ENCODE measurements at regions not wholly inside any gene's neighbourhood (a gene's known extent, or its start where the extent isn't known, plus 50 kb on each side); places are given as distances from the start of the nearest gene placed in this dataset.

DNA sequence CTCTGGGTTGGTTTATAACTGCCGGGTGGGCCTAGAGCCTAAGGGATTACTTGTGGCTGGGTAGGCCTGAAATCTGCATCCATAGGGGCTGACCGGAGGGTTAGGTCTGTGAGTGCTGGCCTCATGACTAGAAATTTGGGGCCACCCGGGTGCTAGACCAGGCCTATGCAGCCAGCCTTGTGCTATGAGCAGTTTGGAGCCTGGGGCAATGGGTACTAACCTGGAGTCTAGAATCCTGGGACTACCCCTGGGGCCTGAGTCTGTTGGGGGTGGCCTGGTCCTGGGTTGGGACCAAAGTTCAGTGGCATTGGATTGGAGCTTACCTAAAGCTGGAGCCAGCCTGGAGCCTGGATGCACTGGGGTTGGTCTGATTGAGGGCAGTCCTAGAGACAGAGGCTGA lies 995.2 kb downstream of the ANKRD7 start:
- H3K9me3 Mint-ChIP-seq (ENCODE audit: low read depth): no peaks in the 10 kb centered on the region
- H3K27ac Mint-ChIP-seq: no peak overlapping the region
- no peaks in the 10 kb centered on the region for H3K36me3 Mint-ChIP-seq (ENCODE audit: insufficient read depth)
- no peaks in the 10 kb centered on the region for H3K27me3 Mint-ChIP-seq
- TF ChIP-seq, protein P1, sequence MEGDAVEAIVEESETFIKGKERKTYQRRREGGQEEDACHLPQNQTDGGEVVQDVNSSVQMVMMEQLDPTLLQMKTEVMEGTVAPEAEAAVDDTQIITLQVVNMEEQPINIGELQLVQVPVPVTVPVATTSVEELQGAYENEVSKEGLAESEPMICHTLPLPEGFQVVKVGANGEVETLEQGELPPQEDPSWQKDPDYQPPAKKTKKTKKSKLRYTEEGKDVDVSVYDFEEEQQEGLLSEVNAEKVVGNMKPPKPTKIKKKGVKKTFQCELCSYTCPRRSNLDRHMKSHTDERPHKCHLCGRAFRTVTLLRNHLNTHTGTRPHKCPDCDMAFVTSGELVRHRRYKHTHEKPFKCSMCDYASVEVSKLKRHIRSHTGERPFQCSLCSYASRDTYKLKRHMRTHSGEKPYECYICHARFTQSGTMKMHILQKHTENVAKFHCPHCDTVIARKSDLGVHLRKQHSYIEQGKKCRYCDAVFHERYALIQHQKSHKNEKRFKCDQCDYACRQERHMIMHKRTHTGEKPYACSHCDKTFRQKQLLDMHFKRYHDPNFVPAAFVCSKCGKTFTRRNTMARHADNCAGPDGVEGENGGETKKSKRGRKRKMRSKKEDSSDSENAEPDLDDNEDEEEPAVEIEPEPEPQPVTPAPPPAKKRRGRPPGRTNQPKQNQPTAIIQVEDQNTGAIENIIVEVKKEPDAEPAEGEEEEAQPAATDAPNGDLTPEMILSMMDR (IDR thresholded peaks at IDR 0.05; ENCODE audit: unreplicated experiment): no peak
- H3K4me1 Mint-ChIP-seq (ENCODE audit: low read depth): no peaks in the 10 kb centered on the region
- DNase-seq (ENCODE audit: low spot score, unreplicated experiment): no peak
- no peak overlapping the region for H3K4me3 Mint-ChIP-seq (ENCODE audit: low read depth)

DNA sequence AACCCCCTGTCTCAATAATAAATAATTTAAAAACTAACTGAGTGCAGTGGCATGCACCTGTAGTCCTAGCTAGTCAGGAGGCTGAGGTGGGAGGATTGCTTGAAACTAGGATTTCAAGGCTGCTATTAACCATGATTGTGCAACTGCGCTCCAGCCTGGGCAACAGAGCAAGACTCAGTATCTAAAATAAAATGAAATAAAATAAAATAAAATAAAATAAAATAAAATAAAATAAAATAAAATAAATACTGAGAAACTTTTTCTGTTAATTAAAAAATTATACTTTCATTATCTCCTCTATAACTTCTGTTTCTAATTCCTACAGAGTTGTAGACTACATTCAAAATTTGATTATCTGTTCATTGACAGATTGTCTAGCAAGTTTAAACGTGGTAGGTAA lies 999.4 kb downstream of the ANKRD7 start:
- Mint-ChIP-seq H3K27me3 (no peaks in the 10 kb centered on the region), H3K27ac (no peak overlapping the region), H3K9me3 (ENCODE audit: low read depth) (peaks cover 3% of the 10 kb centered on the region), H3K36me3 (ENCODE audit: insufficient read depth) (no peaks in the 10 kb centered on the region), H3K4me1 (ENCODE audit: low read depth) (no peaks in the 10 kb centered on the region), H3K4me3 (ENCODE audit: low read depth) (no peak overlapping the region)
- no peak for DNase-seq (ENCODE audit: low spot score, unreplicated experiment)
- TF ChIP-seq, protein P1 (IDR thresholded peaks at IDR 0.05; ENCODE audit: unreplicated experiment): no peak

DNA sequence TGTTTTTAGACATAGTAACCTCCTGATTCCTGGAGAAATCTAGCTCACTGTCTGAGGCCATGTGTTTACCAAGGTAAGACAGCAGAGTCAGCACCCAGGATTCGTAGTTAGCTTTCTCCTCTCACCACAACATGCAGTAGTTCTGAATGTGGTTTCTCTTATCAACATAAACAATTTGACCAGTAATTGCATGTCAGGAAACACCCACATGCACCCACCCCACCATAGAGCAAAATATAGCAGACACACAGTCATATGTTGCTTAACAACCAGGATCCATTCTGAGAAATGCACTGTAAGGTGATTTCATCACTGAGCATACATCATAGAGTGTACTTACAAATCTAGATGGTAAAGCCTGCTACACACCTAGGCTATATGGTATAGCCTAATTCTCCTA lies 1004.0 kb downstream of the ANKRD7 start:
- Mint-ChIP-seq H3K4me1 (ENCODE audit: low read depth) (no peaks in the 10 kb centered on the region), H3K27me3 (no peaks in the 10 kb centered on the region), H3K4me3 (ENCODE audit: low read depth) (no peak overlapping the region), H3K27ac (no peak overlapping the region), H3K9me3 (ENCODE audit: low read depth) (peaks cover 3% of the 10 kb centered on the region), H3K36me3 (ENCODE audit: insufficient read depth) (no peaks in the 10 kb centered on the region)
- TF ChIP-seq, protein P1 (IDR thresholded peaks at IDR 0.05; ENCODE audit: unreplicated experiment): no peak
- no peak for DNase-seq (ENCODE audit: low spot score, unreplicated experiment)

DNA sequence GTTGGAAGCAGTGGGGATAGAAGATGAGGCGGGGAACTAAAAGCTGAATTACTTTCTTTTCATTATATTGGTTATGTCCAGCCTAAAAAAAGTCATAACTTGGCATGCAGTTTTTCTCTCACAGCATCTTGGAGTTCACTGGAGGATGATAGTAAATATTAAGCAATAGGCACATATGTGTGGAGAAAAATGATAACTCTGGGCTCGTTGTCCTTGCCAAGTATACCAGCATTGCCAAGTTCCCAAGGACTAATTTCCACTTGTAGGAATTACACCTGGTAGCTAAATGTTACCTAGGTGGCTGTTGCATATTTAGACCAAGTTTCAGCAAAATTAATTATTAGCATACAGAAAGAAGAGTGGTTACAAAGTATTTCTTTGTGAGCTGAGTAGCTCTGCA lies 1007.6 kb downstream of the ANKRD7 start:
- Mint-ChIP-seq H3K27ac (no peak overlapping the region), H3K4me1 (ENCODE audit: low read depth) (no peaks in the 10 kb centered on the region), H3K36me3 (ENCODE audit: insufficient read depth) (no peaks in the 10 kb centered on the region), H3K9me3 (ENCODE audit: low read depth) (no peaks in the 10 kb centered on the region), H3K27me3 (no peaks in the 10 kb centered on the region), H3K4me3 (ENCODE audit: low read depth) (no peak overlapping the region)
- DNase-seq (ENCODE audit: low spot score, unreplicated experiment): no peak
- TF ChIP-seq, protein P1 (IDR thresholded peaks at IDR 0.05; ENCODE audit: unreplicated experiment): no peak

DNA sequence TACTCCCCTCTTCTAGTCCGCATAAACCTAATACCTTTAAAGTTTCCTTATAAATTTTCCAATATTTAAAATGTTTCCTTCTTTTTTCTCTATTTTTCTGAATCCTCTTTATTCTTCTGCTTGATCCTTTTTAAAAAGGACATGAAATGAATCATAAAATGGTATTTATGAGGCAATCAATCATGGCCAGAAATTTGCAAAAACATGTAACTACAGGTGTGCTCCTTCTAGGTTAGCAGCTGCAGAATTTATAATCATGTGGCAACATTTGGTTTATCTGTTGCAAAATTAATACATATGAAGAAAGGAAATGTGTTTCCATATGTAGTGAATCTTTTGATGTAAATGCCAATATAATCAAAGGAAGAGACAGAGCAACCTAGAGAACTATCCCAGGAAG lies 1008.5 kb downstream of the ANKRD7 start:
- Mint-ChIP-seq H3K4me3 (ENCODE audit: low read depth) (no peak overlapping the region), H3K36me3 (ENCODE audit: insufficient read depth) (no peaks in the 10 kb centered on the region), H3K27me3 (no peaks in the 10 kb centered on the region), H3K27ac (no peak overlapping the region), H3K9me3 (ENCODE audit: low read depth) (no peaks in the 10 kb centered on the region), H3K4me1 (ENCODE audit: low read depth) (no peaks in the 10 kb centered on the region)
- TF ChIP-seq, protein P1 (IDR thresholded peaks at IDR 0.05; ENCODE audit: unreplicated experiment): no peak
- DNase-seq (ENCODE audit: low spot score, unreplicated experiment): no peak
